ENCODE measurements at regions not wholly inside any gene's neighbourhood (a gene's known extent, or its start where the extent isn't known, plus 50 kb on each side); places are given as distances from the start of the nearest gene placed in this dataset.
"Not testable (repeated sequence)": the region's sequence is repeated elsewhere in the genome, so short reads cannot be mapped to it uniquely, and the experiment has no call there.

DNA sequence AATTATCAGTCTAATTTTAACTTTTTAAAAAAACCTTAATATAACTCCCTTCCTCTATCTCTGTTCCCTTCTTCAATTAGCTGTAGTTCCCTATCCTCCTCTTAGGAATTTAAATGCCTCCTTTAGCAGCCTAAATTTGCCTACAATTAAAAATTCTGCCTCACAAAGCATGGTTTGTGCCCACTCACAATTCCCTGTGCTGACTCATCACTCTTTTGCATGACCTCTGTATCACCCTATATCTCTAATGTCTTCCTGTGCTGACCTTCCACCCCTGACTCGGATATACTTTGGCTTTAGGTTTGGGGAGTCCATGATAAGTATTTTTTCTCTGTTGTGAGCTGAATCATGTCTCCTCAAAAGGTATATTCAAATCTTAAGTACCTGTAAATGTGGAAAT lies 253.6 kb downstream of the RNF144B start:
- intact Hi-C loops (cut with DNase I) = no loop called here
- Histone ChIP-seq H3K27me3 (no peaks in the 10 kb centered on the region), H3K36me3 (replicated peaks in 1 of 2; ENCODE audit: insufficient read depth in 1 of 2, low read depth in 2 of 2) (no peaks in the 10 kb centered on the region), H3K4me1 (no peaks in the 10 kb centered on the region), H3K9me3 (no peaks in the 10 kb centered on the region), H3K4me3 (no peak overlapping the region), H3K27ac (no peak overlapping the region)
- 27 to 38% methylated on average over 1 of the region's 1 CpG for WGBS, 2 donors
- TF ChIP-seq, protein P1, sequence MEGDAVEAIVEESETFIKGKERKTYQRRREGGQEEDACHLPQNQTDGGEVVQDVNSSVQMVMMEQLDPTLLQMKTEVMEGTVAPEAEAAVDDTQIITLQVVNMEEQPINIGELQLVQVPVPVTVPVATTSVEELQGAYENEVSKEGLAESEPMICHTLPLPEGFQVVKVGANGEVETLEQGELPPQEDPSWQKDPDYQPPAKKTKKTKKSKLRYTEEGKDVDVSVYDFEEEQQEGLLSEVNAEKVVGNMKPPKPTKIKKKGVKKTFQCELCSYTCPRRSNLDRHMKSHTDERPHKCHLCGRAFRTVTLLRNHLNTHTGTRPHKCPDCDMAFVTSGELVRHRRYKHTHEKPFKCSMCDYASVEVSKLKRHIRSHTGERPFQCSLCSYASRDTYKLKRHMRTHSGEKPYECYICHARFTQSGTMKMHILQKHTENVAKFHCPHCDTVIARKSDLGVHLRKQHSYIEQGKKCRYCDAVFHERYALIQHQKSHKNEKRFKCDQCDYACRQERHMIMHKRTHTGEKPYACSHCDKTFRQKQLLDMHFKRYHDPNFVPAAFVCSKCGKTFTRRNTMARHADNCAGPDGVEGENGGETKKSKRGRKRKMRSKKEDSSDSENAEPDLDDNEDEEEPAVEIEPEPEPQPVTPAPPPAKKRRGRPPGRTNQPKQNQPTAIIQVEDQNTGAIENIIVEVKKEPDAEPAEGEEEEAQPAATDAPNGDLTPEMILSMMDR (IDR thresholded peaks at IDR 0.05) = no peak
- TF ChIP-seq POLR2A (IDR thresholded peaks at IDR 0.05) = no peak
- no peak for DNase-seq
- no peak for ATAC-seq

DNA sequence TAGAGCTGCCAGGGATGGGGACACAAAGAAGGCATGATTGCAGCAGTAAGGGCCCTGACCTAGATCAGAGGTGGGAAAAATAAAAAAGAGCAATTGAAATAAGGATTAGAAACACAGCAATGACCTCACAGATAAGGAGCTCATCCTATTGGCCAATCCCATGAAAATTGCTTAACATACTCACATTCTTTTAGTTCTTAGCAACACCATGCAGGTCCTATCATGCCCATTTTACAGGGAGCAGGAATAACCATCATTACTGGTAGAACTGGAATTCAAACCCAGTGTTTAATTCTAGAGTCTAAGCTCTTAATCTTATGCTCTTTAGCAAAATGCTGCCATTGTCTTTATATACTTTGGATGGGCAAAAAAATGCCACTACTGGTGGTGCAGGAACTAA lies 267.7 kb downstream of the RNF144B start:
- intact Hi-C loops (cut with DNase I) = no loop called here

GRCh38 chr6:18656506-18656905 lies 269.4 kb downstream of the RNF144B start:
- Histone ChIP-seq H3K27ac (no peak overlapping the region), H3K9me3 (no peaks in the 10 kb centered on the region), H3K36me3 (replicated peaks in 1 of 2; ENCODE audit: insufficient read depth in 1 of 2, low read depth in 2 of 2) (no peaks in the 10 kb centered on the region), H3K4me3 (no peak overlapping the region), H3K27me3 (no peaks in the 10 kb centered on the region), H3K4me1 (no peaks in the 10 kb centered on the region)
- ATAC-seq (no peak), DNase-seq (no peak)
- intact Hi-C loops (cut with DNase I) = no loop called here
- no peak for TF ChIP-seq POLR2A (IDR thresholded peaks at IDR 0.05)
- TF ChIP-seq, protein P1 (IDR thresholded peaks at IDR 0.05) = no peak
- 79 to 87% methylated on average over 3 to 5 of the region's 5 CpGs for WGBS, 2 donors

More for the DNA sequence above, 267.7 kb downstream of the RNF144B start:
- Histone ChIP-seq H3K27ac (no peak overlapping the region), H3K27me3 (no peaks in the 10 kb centered on the region), H3K4me3 (no peak overlapping the region), H3K4me1 (no peaks in the 10 kb centered on the region), H3K36me3 (replicated peaks in 1 of 2; ENCODE audit: insufficient read depth in 1 of 2, low read depth in 2 of 2) (no peaks in the 10 kb centered on the region), H3K9me3 (no peaks in the 10 kb centered on the region)
- DNase-seq = no peak
- TF ChIP-seq POLR2A (IDR thresholded peaks at IDR 0.05) = no peak
- TF ChIP-seq, protein P1 (IDR thresholded peaks at IDR 0.05) = no peak
- no peak for ATAC-seq

DNA sequence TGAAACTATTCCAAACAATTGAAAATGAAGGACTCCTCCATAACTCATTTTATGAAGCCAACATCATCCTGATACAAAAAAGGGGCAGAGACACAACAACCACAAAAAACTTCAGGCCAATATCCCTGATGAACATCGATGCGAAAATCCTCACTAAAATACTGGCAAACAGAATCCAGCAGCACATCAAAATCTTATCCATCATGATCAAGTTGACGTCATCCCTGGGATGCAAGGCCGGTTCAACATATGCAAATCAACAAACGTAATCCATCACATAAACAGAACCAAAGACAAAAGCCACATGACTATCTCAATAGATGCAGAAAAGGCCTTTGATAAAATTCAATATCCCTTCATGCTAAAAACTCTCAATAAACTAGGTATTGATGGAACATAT lies 272.8 kb downstream of the RNF144B start:
- intact Hi-C loops (cut with DNase I) = not testable (repeated sequence)

GRCh38 chr6:18663011-18663410 lies 275.9 kb downstream of the RNF144B start:
- H3K9me3 ChIP-seq = no peaks in the 10 kb centered on the region
- H3K36me3 ChIP-seq (replicated peaks in 1 of 2; ENCODE audit: insufficient read depth in 1 of 2, low read depth in 2 of 2) = no peaks in the 10 kb centered on the region
- intact Hi-C loops (cut with DNase I) = no loop called here
- no peak for TF ChIP-seq POLR2A (IDR thresholded peaks at IDR 0.05)
- TF ChIP-seq, protein P1 (IDR thresholded peaks at IDR 0.05) = no peak
- H3K4me1 ChIP-seq = no peaks in the 10 kb centered on the region
- no peak overlapping the region for H3K4me3 ChIP-seq
- H3K27me3 ChIP-seq = no peaks in the 10 kb centered on the region
- H3K27ac ChIP-seq = no peak overlapping the region
- 6 to 13% methylated on average over 1 of the region's 1 CpG for WGBS, 2 donors
- DNase-seq = no peak
- ATAC-seq = no peak

More for the DNA sequence above, 272.8 kb downstream of the RNF144B start:
- not testable (repeated sequence) for H3K27ac ChIP-seq; H3K36me3 ChIP-seq (replicated peaks in 1 of 2; ENCODE audit: insufficient read depth in 1 of 2, low read depth in 2 of 2); DNase-seq; H3K27me3 ChIP-seq; H3K9me3 ChIP-seq; ATAC-seq; H3K4me3 ChIP-seq; H3K4me1 ChIP-seq
- 67 to 82% methylated on average over 5 of the region's 5 CpGs for WGBS, 2 donors
